ENCODE measurements at regions not wholly inside any gene's neighbourhood (a gene's known extent, or its start where the extent isn't known, plus 50 kb on each side); places are given as distances from the start of the nearest gene placed in this dataset.

- no peak for DNase-seq
These were observed 130.3 kb upstream of the MTAP start for GRCh38 chr9:21672140-21672539.

DNA sequence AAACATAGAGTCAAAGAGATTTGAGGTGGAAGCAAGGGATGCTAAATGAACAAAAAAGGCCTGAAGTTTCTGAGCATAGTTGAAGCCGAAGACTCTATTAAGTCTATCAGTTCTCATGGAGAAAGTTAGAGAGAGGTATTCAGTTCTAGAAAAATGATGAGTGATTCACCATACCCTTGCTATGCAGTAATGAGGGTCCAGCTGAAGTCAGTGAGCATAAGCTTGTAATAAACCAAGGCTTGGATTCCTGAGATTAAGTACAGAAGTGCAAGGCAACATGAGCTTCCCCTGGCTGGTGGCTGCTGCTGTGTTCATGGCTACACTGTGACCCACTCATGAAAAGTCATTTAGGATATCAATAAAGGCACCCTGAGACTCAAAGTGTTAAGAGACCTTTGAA lies 129.7 kb upstream of the MTAP start:
- no peak for DNase-seq

DNA sequence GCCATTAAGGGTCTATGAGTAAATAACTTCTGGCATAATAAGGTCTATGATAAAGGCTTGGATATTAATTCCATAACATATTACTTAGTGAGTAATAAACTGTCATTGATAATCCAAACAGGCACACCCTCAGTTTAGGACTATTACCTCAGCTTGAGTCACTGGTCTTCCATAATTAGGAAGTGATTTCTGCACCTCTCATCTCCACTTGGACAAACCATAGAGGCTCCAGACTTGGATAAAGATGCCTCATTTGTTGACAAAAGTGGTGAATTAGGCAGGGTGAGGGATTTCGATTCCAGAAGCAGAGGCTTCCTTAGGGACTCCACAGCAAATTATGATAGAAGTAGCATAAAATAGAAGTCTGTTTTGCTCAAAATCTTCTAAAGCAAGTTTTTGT lies 127.5 kb upstream of the MTAP start:
- DNase-seq, result no peak

DNA sequence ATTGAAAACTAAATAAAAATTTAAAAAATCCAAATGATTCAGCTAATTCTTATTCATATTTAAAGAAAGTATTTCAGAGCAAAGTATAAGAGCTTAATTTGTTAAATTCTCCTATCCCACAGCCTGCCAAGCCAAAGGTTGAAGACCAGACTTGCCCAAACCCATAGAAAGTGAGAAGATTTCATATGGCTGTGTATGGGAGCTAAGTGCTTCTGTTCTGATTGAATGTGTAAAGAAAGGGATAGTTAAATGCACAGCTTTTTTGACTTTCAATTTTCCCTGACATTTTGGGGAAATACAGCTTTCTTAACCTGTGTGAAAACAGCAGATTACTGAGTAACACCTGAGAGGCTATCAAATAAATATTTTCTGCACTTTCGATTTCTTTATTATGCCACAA lies 125.0 kb upstream of the MTAP start:
- DNase-seq, result no peak

GRCh38 chr9:21677834-21678233 lies 124.6 kb upstream of the MTAP start:
- DNase-seq, result no peak

DNA sequence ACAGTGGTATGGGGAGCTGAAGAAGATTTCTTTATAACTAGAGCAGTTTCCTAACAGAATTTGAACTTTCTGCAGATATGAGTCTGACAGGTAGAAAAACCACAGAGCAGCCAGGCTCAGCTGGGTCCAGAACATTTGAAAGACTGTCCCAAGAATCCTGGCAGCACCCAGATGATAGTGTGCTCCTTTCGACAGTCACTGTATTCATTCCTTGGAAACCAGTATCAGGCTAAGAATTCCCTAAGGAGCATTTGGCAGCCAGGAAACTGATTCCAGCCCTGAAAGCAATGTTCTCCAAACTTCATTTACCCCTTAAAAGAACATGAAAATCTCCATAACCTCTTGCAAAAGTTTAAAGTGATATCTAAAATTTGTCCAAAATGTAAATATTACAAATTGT lies 123.0 kb upstream of the MTAP start:
- DNase-seq, result no peak

- no peak for DNase-seq
These were observed 121.8 kb upstream of the MTAP start for GRCh38 chr9:21680590-21680989.

GRCh38 chr9:21681641-21682040 lies 120.8 kb upstream of the MTAP start:
- peak; percentile 20 for DNase-seq

GRCh38 chr9:21682381-21682780 lies 120.1 kb upstream of the MTAP start:
- no peak for DNase-seq

GRCh38 chr9:21682981-21683380 lies 119.5 kb upstream of the MTAP start:
- peak; percentile 90 for DNase-seq

DNA sequence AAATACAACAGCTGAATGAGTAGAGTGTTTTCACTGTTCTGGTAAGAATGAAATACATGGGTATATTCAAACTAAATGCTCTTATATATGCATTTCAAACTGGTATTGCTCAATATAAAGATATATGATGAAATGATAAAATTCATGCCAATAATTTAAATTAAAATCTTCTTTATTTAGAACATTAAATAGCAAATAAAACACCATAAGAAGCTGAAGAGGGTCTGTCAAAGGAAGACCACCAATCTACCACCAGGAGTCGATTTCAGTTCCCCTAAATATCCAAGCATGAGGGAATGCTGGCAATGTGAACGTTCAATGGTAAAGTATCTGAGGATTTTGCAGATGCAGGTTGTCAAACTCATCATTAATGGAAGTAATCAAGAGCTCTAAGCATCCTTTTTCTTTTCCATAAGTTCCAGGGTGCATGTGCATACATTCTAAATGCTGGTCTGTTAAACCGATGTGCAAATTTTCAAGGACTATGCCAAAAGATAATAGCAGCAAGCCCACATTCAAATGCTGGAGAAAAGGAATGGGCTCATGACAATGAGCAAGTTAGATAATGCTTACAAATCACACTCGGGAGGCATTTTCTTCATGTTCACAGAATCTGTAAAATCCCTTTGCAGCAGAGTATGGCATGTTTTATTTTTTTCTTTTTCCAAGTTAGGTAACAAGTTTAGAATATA lies 118.8 kb upstream of the MTAP start:
- no peak for DNase-seq

DNA sequence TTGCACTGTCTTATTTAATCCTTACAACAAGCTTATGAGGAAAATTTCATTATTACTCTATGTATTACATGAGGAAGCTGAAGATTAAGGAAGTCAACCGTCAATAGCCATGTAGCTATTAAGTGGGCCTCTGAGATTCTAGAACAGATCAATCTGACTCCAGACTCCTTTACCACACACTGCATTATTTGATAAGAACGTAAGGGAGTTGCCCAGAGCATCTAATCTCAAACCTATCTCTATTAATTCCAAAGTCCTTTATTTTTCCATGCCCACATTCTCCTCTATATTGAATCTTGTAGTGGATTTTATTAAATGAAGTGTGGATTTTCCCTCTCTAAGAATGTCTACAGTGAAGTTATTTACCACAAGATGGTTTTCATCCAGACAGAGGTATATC lies 118.2 kb upstream of the MTAP start:
- no peak for DNase-seq

GRCh38 chr9:21684831-21685362 lies 117.5 kb upstream of the MTAP start:
- no peak for DNase-seq

DNA sequence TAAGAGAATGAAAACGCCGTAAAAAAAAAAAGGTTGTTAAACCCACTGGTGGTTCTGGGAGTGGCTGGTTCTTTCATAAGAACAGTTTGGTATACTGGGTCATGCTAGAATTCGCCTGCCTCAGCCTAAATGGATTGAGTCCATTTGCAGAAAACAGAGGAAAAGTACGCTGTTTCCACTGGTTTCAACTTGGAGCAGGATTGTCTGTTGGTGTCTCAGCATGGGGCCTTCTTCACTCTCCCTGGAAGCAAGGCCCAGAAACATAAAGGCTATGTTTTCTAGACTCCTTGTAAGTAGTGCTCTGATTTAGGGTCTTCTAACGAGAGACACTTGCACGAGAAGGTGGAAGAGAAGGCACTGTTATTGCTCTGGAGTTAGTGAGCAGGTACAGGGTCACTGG lies 116.9 kb upstream of the MTAP start:
- DNase-seq, result no peak

- DNase-seq, result no peak
These were observed 115.7 kb upstream of the MTAP start for GRCh38 chr9:21686738-21687137.

DNA sequence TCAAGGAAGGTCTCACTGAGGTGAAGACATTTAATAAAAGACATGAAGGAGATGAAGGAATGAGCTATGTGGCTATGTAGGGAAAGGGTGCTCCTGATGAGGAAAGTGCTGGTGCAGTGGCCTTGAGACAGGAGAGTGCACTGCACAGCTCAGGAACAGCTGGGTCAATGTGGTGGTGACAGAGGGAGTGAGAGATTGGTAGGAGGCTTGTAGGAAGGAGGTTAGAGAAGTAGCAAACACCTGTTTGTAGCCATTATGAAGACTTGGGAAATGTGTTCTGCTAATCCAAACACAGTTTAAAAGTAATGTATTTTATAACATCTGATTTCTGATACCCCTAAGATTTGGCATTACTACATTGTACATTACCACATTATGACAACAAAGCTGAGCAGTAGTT lies 115.1 kb upstream of the MTAP start:
- no peak for DNase-seq

GRCh38 chr9:21688108-21689102 lies 114.0 kb upstream of the MTAP start:
- DNase-seq, result no peak

- DNase-seq, result no peak
These were observed 112.6 kb upstream of the MTAP start for GRCh38 chr9:21689854-21690253.

DNA sequence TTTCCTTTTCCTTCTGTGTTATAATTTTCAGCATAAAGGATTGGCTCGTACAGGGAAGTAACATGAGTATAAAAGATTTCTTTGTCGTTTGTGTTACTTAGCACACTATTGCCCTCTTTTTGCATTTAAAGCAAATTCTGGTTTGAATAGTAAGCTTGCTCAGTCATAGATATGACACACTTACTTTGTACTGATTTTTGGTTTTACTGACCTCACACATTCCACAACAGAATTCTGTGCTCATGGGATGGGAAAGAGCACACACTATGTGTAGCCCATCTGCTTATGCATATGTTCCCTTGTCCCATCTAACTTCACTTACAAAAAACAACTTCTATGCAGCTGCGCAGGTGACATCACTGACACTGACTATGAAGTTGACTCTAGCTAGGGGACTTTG lies 111.9 kb upstream of the MTAP start:
- DNase-seq, result no peak

DNA sequence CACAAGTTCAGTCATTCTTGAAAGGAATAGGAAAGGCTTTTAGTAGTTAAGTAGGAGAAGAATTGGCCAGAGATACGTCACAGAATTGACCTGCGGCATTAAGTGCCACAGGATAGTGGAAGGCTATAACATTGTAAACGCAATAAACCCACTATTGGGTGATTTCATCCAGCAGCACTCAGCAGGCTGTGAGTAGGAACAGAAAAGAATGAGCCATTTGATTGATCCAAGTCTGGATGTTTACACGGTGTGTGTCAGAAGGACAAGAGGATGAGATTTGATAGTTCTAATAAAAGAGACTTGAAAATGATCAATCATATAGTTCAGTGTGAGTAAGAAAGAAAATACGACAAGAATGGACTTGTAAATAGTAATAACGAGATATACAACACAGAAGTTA lies 110.0 kb upstream of the MTAP start:
- DNase-seq, result no peak

DNA sequence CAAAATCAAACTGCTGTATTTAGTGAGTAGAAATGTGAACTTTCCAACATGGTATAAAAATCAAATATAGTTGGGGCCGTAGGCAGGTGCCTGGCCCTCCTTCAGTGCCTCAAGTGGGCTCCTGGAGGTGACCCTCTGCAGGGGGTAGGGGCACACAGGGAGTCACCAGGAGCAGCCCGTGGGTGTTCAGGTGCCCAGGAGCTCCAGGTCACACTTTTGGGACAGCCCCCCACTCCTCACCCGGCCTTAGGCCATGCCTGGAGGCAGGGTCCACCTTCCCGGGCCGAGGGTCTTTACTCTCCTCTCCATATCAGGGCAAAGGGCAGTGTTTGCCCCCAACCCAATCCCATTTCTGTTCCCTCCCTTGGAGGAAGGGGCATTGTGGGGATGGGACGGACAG lies 108.0 kb upstream of the MTAP start:
- DNase-seq, result no peak

- DNase-seq, result no peak
These were observed 107.0 kb upstream of the MTAP start for GRCh38 chr9:21695443-21695842.

GRCh38 chr9:21695874-21696341 lies 106.5 kb upstream of the MTAP start:
- DNase-seq, result no peak

- no peak for DNase-seq
These were observed 106.0 kb upstream of the MTAP start for GRCh38 chr9:21696411-21696871.

All from DMS 273 treated with DMSO at 0.1 percent for 48 hours (cell line).